ENCODE measurements at regions not wholly inside any gene's neighbourhood (a gene's known extent, or its start where the extent isn't known, plus 50 kb on each side); places are given as distances from the start of the nearest gene placed in this dataset.

- H3K9me2 ChIP-seq (ENCODE audit: insufficient read depth) = no peaks in the 10 kb centered on the region
- H3K27ac Mint-ChIP-seq = no peak overlapping the region
- H3F3A ChIP-seq (replicated peaks; ENCODE audit: low read depth) = no peaks in the 10 kb centered on the region
- no peaks in the 10 kb centered on the region for H3K27me3 Mint-ChIP-seq (ENCODE audit: insufficient read depth, low read depth, poor library complexity)
- no peaks in the 10 kb centered on the region for H3K4me1 ChIP-seq (ENCODE audit: insufficient read depth)
- H3K4me1 Mint-ChIP-seq = no peaks in the 10 kb centered on the region; the same call in 2 of the 3 replicates
- ATAC-seq = no peak
- H3K79me2 ChIP-seq (replicated peaks; ENCODE audit: insufficient read depth) = no peaks in the 10 kb centered on the region
- no peaks in the 10 kb centered on the region; the same call in 2 of the 3 replicates for H3K36me3 Mint-ChIP-seq (ENCODE audit: low read depth)
- H3K27ac ChIP-seq (ENCODE audit: low read depth) = no peak overlapping the region
- H3K9me3 Mint-ChIP-seq = no peaks in the 10 kb centered on the region
- no peak overlapping the region for H3K4me2 ChIP-seq
- H3K4me3 Mint-ChIP-seq = no peak overlapping the region
- no peaks in the 10 kb centered on the region for H4K20me1 ChIP-seq (replicated peaks; ENCODE audit: insufficient read depth)
- no peak for DNase-seq (ENCODE audit: low spot score)
- no peak overlapping the region for H3K4me3 ChIP-seq
- TF ChIP-seq JUNB (IDR thresholded peaks at IDR 0.05; ENCODE audit: unreplicated experiment) = no peak
- TF ChIP-seq CTCF (conservative IDR thresholded peaks at IDR 0.05; ENCODE audit: low read depth in 2 of 2) = no peak
- no peak for TF ChIP-seq CREB1 (CRISPR knock-in tag; IDR thresholded peaks at IDR 0.05; ENCODE audit: low read depth)
- TF ChIP-seq EZH2 (IDR thresholded peaks at IDR 0.05; ENCODE audit: low read depth, unreplicated experiment) = no peak
- H3K27me3 ChIP-seq (ENCODE audit: insufficient read depth) = no peaks in the 10 kb centered on the region
- H2AFZ ChIP-seq = no peak overlapping the region
- H3K36me3 ChIP-seq (ENCODE audit: insufficient read depth) = no peaks in the 10 kb centered on the region
Observed at GRCh38 chr7:156025675-156026074, 213.4 kb upstream of the SHH start.

- Histone ChIP-seq H3K4me2 (no peak overlapping the region), H3K4me1 (ENCODE audit: insufficient read depth) (no peaks in the 10 kb centered on the region), H3F3A (replicated peaks; ENCODE audit: low read depth) (no peaks in the 10 kb centered on the region), H2AFZ (no peak overlapping the region), H3K27me3 (ENCODE audit: insufficient read depth) (no peaks in the 10 kb centered on the region), H3K36me3 (ENCODE audit: insufficient read depth) (no peaks in the 10 kb centered on the region), H4K20me1 (replicated peaks; ENCODE audit: insufficient read depth) (no peaks in the 10 kb centered on the region), H3K4me3 (no peak overlapping the region), H3K79me2 (replicated peaks; ENCODE audit: insufficient read depth) (no peaks in the 10 kb centered on the region), H3K9me2 (ENCODE audit: insufficient read depth) (no peaks in the 10 kb centered on the region), H3K27ac (ENCODE audit: low read depth) (no peak overlapping the region)
- TF ChIP-seq STAT1 (IDR thresholded peaks at IDR 0.05; ENCODE audit: unreplicated experiment) = no peak
- TF ChIP-seq ZNF331 (CRISPR knock-in tag; IDR thresholded peaks at IDR 0.05; ENCODE audit: low read depth) = no peak
- no peak for TF ChIP-seq NANOG (IDR thresholded peaks at IDR 0.05; ENCODE audit: borderline replicate concordance)
- TF ChIP-seq EZH2phosphoT487 (IDR thresholded peaks at IDR 0.05; ENCODE audit: unreplicated experiment) = no peak
- TF ChIP-seq, protein P1, sequence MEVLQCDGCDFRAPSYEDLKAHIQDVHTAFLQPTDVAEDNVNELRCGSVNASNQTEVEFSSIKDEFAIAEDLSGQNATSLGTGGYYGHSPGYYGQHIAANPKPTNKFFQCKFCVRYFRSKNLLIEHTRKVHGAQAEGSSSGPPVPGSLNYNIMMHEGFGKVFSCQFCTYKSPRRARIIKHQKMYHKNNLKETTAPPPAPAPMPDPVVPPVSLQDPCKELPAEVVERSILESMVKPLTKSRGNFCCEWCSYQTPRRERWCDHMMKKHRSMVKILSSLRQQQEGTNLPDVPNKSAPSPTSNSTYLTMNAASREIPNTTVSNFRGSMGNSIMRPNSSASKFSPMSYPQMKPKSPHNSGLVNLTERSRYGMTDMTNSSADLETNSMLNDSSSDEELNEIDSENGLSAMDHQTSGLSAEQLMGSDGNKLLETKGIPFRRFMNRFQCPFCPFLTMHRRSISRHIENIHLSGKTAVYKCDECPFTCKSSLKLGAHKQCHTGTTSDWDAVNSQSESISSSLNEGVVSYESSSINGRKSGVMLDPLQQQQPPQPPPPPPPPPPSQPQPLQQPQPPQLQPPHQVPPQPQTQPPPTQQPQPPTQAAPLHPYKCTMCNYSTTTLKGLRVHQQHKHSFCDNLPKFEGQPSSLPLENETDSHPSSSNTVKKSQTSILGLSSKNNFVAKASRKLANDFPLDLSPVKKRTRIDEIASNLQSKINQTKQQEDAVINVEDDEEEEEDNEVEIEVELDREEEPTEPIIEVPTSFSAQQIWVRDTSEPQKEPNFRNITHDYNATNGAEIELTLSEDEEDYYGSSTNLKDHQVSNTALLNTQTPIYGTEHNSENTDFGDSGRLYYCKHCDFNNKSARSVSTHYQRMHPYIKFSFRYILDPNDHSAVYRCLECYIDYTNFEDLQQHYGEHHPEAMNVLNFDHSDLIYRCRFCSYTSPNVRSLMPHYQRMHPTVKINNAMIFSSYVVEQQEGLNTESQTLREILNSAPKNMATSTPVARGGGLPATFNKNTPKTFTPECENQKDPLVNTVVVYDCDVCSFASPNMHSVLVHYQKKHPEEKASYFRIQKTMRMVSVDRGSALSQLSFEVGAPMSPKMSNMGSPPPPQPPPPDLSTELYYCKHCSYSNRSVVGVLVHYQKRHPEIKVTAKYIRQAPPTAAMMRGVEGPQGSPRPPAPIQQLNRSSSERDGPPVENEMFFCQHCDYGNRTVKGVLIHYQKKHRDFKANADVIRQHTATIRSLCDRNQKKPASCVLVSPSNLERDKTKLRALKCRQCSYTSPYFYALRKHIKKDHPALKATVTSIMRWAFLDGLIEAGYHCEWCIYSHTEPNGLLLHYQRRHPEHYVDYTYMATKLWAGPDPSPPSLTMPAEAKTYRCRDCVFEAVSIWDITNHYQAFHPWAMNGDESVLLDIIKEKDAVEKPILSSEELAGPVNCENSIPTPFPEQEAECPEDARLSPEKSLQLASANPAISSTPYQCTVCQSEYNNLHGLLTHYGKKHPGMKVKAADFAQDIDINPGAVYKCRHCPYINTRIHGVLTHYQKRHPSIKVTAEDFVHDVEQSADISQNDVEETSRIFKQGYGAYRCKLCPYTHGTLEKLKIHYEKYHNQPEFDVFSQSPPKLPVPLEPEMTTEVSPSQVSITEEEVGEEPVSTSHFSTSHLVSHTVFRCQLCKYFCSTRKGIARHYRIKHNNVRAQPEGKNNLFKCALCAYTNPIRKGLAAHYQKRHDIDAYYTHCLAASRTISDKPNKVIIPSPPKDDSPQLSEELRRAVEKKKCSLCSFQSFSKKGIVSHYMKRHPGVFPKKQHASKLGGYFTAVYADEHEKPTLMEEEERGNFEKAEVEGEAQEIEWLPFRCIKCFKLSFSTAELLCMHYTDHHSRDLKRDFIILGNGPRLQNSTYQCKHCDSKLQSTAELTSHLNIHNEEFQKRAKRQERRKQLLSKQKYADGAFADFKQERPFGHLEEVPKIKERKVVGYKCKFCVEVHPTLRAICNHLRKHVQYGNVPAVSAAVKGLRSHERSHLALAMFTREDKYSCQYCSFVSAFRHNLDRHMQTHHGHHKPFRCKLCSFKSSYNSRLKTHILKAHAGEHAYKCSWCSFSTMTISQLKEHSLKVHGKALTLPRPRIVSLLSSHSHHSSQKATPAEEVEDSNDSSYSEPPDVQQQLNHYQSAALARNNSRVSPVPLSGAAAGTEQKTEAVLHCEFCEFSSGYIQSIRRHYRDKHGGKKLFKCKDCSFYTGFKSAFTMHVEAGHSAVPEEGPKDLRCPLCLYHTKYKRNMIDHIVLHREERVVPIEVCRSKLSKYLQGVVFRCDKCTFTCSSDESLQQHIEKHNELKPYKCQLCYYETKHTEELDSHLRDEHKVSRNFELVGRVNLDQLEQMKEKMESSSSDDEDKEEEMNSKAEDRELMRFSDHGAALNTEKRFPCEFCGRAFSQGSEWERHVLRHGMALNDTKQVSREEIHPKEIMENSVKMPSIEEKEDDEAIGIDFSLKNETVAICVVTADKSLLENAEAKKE (CRISPR knock-in tag; IDR thresholded peaks at IDR 0.05) = no peak
- Mint-ChIP-seq H3K27me3 (ENCODE audit: insufficient read depth, low read depth, poor library complexity) (no peaks in the 10 kb centered on the region), H3K36me3 (ENCODE audit: low read depth) (no peaks in the 10 kb centered on the region), H3K4me3 (no peak overlapping the region), H3K9me3 (no peaks in the 10 kb centered on the region), H3K27ac (no peak overlapping the region), H3K4me1 (no peaks in the 10 kb centered on the region)
- DNase-seq (ENCODE audit: low spot score) (no peak), ATAC-seq (no peak)
Observed at GRCh38 chr7:156024201-156024600, 211.9 kb upstream of the SHH start.

Measured in GM23338 (cell line).